H1 (cell line): ENCODE measurements at regions not wholly inside any gene's neighbourhood (a gene's known extent, or its start where the extent isn't known, plus 50 kb on each side); places are given as distances from the start of the nearest gene placed in this dataset.

Experiments used
- CTCF ChIA-PET: fragments of 300-600 bp; sonication (Branson Sonifier 250); formaldehyde crosslinking; loops from one replicate; lab custom pipeline; 2021; ENCODE audit not compliant: partially characterized antibody; lab: Charles Lee
- POLR2A ChIA-PET: fragments of 300-600 bp; sonication (Branson Sonifier 250); formaldehyde crosslinking; loops from one replicate; lab custom pipeline; 2021; ENCODE audit warnings: inconsistent platforms; ENCODE audit not compliant: partially characterized antibody; lab: Charles Lee
- DNase-seq, 2 experiments: peaks; one replicate each; pipeline versions ENCODE4 v3.0.0 to v3.0.0-alpha.2; 2010 to 2022; ENCODE audit warnings: low spot score in 2 of 2, low read depth in 1 of 2, mixed read lengths in 1 of 2
- FAIRE-seq: peaks from 2 replicates; lab custom pipeline; 2011; peaks lifted over from hg19 to GRCh38; lab: Jason Lieb, UNC
- H2AFZ ChIP-seq: 2 replicates; pipeline ENCODE4 v1.8.1; 2012; ENCODE audit warnings: low read length, inconsistent platforms
- H2AK5ac ChIP-seq: 2 replicates; pipeline ENCODE4 v1.6.1; 2013; ENCODE audit warnings: low read depth, low read length
- H2BK120ac ChIP-seq: replicated peaks from 2 replicates; pipeline ENCODE3; 2013; ENCODE audit warnings: low read depth, low read length, inconsistent platforms
- H2BK12ac ChIP-seq: 2 replicates; pipeline ENCODE4 v1.6.1; 2013; ENCODE audit warnings: low read depth, low read length
- H2BK15ac ChIP-seq: 2 replicates; pipeline ENCODE4 v1.6.1; 2013; ENCODE audit warnings: low read length
- H2BK20ac ChIP-seq: 2 replicates; pipeline ENCODE4 v1.6.1; 2013; ENCODE audit warnings: low read length
- H2BK5ac ChIP-seq: 2 replicates; pipeline ENCODE4 v1.6.1; 2013; ENCODE audit warnings: low read depth, low read length
- H3K14ac ChIP-seq: 2 replicates; pipeline ENCODE4 v1.6.1; 2013; ENCODE audit warnings: inconsistent platforms; ENCODE audit not compliant: insufficient read length
- H3K18ac ChIP-seq: 2 replicates; pipeline ENCODE4 v1.6.1; 2013; ENCODE audit warnings: low read length; ENCODE audit errors: extremely low read depth
- H3K23ac ChIP-seq: 2 replicates; pipeline ENCODE4 v1.6.1; 2013; ENCODE audit warnings: inconsistent platforms; ENCODE audit not compliant: insufficient read length
- H3K23me2 ChIP-seq: 2 replicates; pipeline ENCODE4 v1.6.1; 2013; ENCODE audit warnings: low read depth, low read length
- H3K27ac ChIP-seq: 2 replicates; pipeline ENCODE4 v1.6.1; 2011; ENCODE audit warnings: low read depth, low read length, inconsistent platforms
- H3K27me3 ChIP-seq, 4 experiments: replicated peaks in 1 of 4; 1 replicate in 1 of 4; 2 replicates in 3 of 4; pipeline versions ENCODE4 v1.6.1 to v1.8.1; 2011 to 2013; ENCODE audit warnings: low read length in 3 of 4, mild to moderate bottlenecking in 3 of 4, inconsistent platforms in 2 of 4, mixed read lengths in 2 of 4, moderate library complexity in 1 of 4; ENCODE audit not compliant: control insufficient read depth in 3 of 4, insufficient read depth in 3 of 4; ENCODE audit errors: extremely low read depth in 1 of 4
- H3K36me3 ChIP-seq, 4 experiments: 2 replicates each; pipeline versions ENCODE4 v1.6.1 to v1.8.1; 2011 to 2013; ENCODE audit warnings: mild to moderate bottlenecking in 4 of 4, low read length in 3 of 4, moderate library complexity in 2 of 4, control low read depth in 1 of 4, inconsistent platforms in 1 of 4; ENCODE audit not compliant: insufficient read depth in 4 of 4, control insufficient read depth in 2 of 4
- H3K4ac ChIP-seq: replicated peaks from 2 replicates; pipeline ENCODE3; 2013; ENCODE audit warnings: low read length, low read depth, mixed read lengths, inconsistent platforms; ENCODE audit not compliant: insufficient read length
- H3K4me1 ChIP-seq, 4 experiments: replicated peaks in 1 of 4; 1 replicate in 1 of 4; 2 replicates in 3 of 4; pipeline versions ENCODE4 v1.6.1 to v1.8.1; 2011 to 2013; ENCODE audit warnings: low read length in 3 of 4, inconsistent platforms in 2 of 4, mixed read lengths in 1 of 4; ENCODE audit not compliant: insufficient read depth in 4 of 4, control insufficient read depth in 3 of 4
- H3K4me2 ChIP-seq, 2 experiments: 2 replicates each; pipeline versions ENCODE4 v1.6.1 to v1.8.1; 2011 to 2013; ENCODE audit warnings: low read depth in 2 of 2, low read length in 2 of 2, control low read depth in 1 of 2, inconsistent platforms in 1 of 2, mild to moderate bottlenecking in 1 of 2; ENCODE audit not compliant: insufficient read depth in 1 of 2
- H3K4me3 ChIP-seq, 4 experiments: fragments of 200-600, 300-600 bp in 1 of 4; sonication (generic), shearing (Covaris generic), sonication (Bioruptor Twin) in 1 of 4; 2 replicates each; pipeline versions ENCODE4 v1.5.1 to v1.8.1; 2011 to 2016; ENCODE audit warnings: low read length in 4 of 4, low read depth in 3 of 4, control low read depth in 2 of 4, inconsistent platforms in 2 of 4, mild to moderate bottlenecking in 2 of 4, mixed read lengths in 1 of 4, moderate library complexity in 1 of 4; ENCODE audit not compliant: insufficient read depth in 2 of 4; ENCODE audit errors: extremely low read depth in 1 of 4
- H3K56ac ChIP-seq: replicated peaks from 2 replicates; pipeline ENCODE3; 2013; ENCODE audit warnings: low read depth, mild to moderate bottlenecking, mixed read lengths, low read length, inconsistent platforms; ENCODE audit not compliant: insufficient read length
- H3K79me1 ChIP-seq: 2 replicates; pipeline ENCODE4 v1.6.1; 2013; ENCODE audit warnings: low read depth, low read length, control low read depth
- H3K79me2 ChIP-seq, 2 experiments: 2 replicates each; pipeline versions ENCODE4 v1.6.1 to v1.8.1; 2012 to 2013; ENCODE audit warnings: low read length in 2 of 2, mild to moderate bottlenecking in 2 of 2, inconsistent platforms in 1 of 2; ENCODE audit not compliant: insufficient read depth in 2 of 2, control insufficient read depth in 1 of 2
- H3K9ac ChIP-seq, 4 experiments: replicated peaks in 1 of 4; 1 replicate in 1 of 4; 2 replicates in 3 of 4; pipeline versions ENCODE4 v1.6.1 to v1.8.1; 2011 to 2013; ENCODE audit warnings: low read depth in 3 of 4, low read length in 3 of 4, control low read depth in 2 of 4, mild to moderate bottlenecking in 2 of 4, moderate library complexity in 2 of 4, inconsistent platforms in 1 of 4; ENCODE audit errors: extremely low read depth in 1 of 4
- H3K9me3 ChIP-seq, 2 experiments: 2 replicates each; pipeline versions ENCODE4 v1.6.1 to v1.8.1; 2012 to 2013; ENCODE audit warnings: mild to moderate bottlenecking in 2 of 2, moderate library complexity in 2 of 2, control low read depth in 1 of 2, inconsistent platforms in 1 of 2, low read depth in 1 of 2, low read length in 1 of 2, mixed read lengths in 1 of 2; ENCODE audit not compliant: insufficient read depth in 2 of 2
- H4K20me1 ChIP-seq, 2 experiments: replicated peaks in 1 of 2; 2 replicates each; pipeline versions ENCODE3 to v1.8.1; 2011 to 2013; ENCODE audit warnings: inconsistent platforms in 2 of 2, low read length in 2 of 2, mild to moderate bottlenecking in 1 of 2; ENCODE audit not compliant: insufficient read depth in 2 of 2, control insufficient read depth in 1 of 2
- H4K5ac ChIP-seq: 2 replicates; pipeline ENCODE4 v1.6.1; 2013; ENCODE audit warnings: low read length, low read depth, mixed read lengths, inconsistent platforms; ENCODE audit not compliant: insufficient read length
- H4K8ac ChIP-seq: 2 replicates; pipeline ENCODE4 v1.8.0; 2013; ENCODE audit warnings: mild to moderate bottlenecking, moderate library complexity, low read length, inconsistent platforms; ENCODE audit not compliant: insufficient read depth; ENCODE audit errors: extremely low read depth
- H4K91ac ChIP-seq: replicated peaks from 2 replicates; pipeline ENCODE3; 2013; ENCODE audit warnings: low read length, mixed read lengths, inconsistent platforms; ENCODE audit not compliant: insufficient read length
- NRF1 ChIP-seq: IDR thresholded peaks from 2 replicates; pipeline ENCODE4 v1.6.1; 2011; ENCODE audit warnings: mild to moderate bottlenecking, low read depth, low read length, improper control_type of control experiment
- TF ChIP-seq, protein P1 (sequence below): fragments of 300-600 bp; sonication (generic); IDR thresholded peaks from 2 replicates; pipeline ENCODE4 v1.7.1; 2012; ENCODE audit warnings: low read length, moderate library complexity, mild to moderate bottlenecking, inconsistent platforms; ENCODE audit not compliant: insufficient replicate concordance

DNA sequence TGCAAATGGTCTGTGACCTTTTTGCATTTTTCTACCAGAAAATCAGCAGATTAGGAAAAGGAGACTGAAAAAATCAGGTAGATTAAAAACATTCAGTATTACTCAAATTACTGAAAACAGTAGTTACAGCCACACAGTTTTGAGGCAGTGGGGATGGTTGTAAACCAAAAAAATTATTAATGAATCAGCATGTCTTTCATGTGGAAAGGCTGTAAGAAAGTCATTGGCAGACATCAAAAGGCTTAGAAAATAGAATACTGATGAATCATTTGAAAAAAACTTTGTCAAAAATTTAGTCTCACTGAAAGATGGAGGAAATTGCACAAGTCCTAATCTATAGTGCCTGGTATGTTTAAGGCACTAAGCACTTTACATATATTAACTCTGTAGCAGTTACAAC, 133.9 kb upstream of the GCFC2 start:
- no peak overlapping the region for H3K4me3 ChIP-seq
- no peak overlapping the region for H4K5ac ChIP-seq
- no peak overlapping the region for H2BK15ac ChIP-seq
- H4K20me1 ChIP-seq = no peaks in the 10 kb centered on the region
- H2BK120ac ChIP-seq = no peak overlapping the region
- no peak overlapping the region for H2BK12ac ChIP-seq
- H3K9ac ChIP-seq = no peak overlapping the region
- H3K23ac ChIP-seq = no peak overlapping the region
- no peak overlapping the region for H3K18ac ChIP-seq
- no peaks in the 10 kb centered on the region for H3K79me2 ChIP-seq
- no peaks in the 10 kb centered on the region; a peak in 1 of 4 replicates for H3K9me3 ChIP-seq
- H2BK20ac ChIP-seq = no peak overlapping the region
- H3K36me3 ChIP-seq = no peaks in the 10 kb centered on the region
- no peaks in the 10 kb centered on the region for H3K27me3 ChIP-seq
- H3K79me1 ChIP-seq = no peaks in the 10 kb centered on the region
- DNase-seq (no peak), FAIRE-seq (no peak)
- H2AFZ ChIP-seq = no peak overlapping the region
- no peak overlapping the region for H3K4me2 ChIP-seq
- H2AK5ac ChIP-seq = no peak overlapping the region
- no peak overlapping the region for H4K8ac ChIP-seq
- no peak overlapping the region for H3K14ac ChIP-seq
- no peak overlapping the region for H4K91ac ChIP-seq
- POLR2A ChIA-PET = no interaction called here
- H3K56ac ChIP-seq = no peak overlapping the region
- H3K4ac ChIP-seq = no peak overlapping the region
- no peaks in the 10 kb centered on the region for H3K23me2 ChIP-seq
- H3K4me1 ChIP-seq = no peaks in the 10 kb centered on the region
- H2BK5ac ChIP-seq = no peak overlapping the region
- H3K27ac ChIP-seq = no peak overlapping the region
- CTCF ChIA-PET = no interaction called here
- no peak for TF ChIP-seq NRF1
- TF ChIP-seq, protein P1, sequence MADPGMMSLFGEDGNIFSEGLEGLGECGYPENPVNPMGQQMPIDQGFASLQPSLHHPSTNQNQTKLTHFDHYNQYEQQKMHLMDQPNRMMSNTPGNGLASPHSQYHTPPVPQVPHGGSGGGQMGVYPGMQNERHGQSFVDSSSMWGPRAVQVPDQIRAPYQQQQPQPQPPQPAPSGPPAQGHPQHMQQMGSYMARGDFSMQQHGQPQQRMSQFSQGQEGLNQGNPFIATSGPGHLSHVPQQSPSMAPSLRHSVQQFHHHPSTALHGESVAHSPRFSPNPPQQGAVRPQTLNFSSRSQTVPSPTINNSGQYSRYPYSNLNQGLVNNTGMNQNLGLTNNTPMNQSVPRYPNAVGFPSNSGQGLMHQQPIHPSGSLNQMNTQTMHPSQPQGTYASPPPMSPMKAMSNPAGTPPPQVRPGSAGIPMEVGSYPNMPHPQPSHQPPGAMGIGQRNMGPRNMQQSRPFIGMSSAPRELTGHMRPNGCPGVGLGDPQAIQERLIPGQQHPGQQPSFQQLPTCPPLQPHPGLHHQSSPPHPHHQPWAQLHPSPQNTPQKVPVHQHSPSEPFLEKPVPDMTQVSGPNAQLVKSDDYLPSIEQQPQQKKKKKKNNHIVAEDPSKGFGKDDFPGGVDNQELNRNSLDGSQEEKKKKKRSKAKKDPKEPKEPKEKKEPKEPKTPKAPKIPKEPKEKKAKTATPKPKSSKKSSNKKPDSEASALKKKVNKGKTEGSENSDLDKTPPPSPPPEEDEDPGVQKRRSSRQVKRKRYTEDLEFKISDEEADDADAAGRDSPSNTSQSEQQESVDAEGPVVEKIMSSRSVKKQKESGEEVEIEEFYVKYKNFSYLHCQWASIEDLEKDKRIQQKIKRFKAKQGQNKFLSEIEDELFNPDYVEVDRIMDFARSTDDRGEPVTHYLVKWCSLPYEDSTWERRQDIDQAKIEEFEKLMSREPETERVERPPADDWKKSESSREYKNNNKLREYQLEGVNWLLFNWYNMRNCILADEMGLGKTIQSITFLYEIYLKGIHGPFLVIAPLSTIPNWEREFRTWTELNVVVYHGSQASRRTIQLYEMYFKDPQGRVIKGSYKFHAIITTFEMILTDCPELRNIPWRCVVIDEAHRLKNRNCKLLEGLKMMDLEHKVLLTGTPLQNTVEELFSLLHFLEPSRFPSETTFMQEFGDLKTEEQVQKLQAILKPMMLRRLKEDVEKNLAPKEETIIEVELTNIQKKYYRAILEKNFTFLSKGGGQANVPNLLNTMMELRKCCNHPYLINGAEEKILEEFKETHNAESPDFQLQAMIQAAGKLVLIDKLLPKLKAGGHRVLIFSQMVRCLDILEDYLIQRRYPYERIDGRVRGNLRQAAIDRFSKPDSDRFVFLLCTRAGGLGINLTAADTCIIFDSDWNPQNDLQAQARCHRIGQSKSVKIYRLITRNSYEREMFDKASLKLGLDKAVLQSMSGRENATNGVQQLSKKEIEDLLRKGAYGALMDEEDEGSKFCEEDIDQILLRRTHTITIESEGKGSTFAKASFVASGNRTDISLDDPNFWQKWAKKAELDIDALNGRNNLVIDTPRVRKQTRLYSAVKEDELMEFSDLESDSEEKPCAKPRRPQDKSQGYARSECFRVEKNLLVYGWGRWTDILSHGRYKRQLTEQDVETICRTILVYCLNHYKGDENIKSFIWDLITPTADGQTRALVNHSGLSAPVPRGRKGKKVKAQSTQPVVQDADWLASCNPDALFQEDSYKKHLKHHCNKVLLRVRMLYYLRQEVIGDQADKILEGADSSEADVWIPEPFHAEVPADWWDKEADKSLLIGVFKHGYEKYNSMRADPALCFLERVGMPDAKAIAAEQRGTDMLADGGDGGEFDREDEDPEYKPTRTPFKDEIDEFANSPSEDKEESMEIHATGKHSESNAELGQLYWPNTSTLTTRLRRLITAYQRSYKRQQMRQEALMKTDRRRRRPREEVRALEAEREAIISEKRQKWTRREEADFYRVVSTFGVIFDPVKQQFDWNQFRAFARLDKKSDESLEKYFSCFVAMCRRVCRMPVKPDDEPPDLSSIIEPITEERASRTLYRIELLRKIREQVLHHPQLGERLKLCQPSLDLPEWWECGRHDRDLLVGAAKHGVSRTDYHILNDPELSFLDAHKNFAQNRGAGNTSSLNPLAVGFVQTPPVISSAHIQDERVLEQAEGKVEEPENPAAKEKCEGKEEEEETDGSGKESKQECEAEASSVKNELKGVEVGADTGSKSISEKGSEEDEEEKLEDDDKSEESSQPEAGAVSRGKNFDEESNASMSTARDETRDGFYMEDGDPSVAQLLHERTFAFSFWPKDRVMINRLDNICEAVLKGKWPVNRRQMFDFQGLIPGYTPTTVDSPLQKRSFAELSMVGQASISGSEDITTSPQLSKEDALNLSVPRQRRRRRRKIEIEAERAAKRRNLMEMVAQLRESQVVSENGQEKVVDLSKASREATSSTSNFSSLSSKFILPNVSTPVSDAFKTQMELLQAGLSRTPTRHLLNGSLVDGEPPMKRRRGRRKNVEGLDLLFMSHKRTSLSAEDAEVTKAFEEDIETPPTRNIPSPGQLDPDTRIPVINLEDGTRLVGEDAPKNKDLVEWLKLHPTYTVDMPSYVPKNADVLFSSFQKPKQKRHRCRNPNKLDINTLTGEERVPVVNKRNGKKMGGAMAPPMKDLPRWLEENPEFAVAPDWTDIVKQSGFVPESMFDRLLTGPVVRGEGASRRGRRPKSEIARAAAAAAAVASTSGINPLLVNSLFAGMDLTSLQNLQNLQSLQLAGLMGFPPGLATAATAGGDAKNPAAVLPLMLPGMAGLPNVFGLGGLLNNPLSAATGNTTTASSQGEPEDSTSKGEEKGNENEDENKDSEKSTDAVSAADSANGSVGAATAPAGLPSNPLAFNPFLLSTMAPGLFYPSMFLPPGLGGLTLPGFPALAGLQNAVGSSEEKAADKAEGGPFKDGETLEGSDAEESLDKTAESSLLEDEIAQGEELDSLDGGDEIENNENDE = no peak
